ENCODE measurements at regions not wholly inside any gene's neighbourhood (a gene's known extent, or its start where the extent isn't known, plus 50 kb on each side); places are given as distances from the start of the nearest gene placed in this dataset.

DNA sequence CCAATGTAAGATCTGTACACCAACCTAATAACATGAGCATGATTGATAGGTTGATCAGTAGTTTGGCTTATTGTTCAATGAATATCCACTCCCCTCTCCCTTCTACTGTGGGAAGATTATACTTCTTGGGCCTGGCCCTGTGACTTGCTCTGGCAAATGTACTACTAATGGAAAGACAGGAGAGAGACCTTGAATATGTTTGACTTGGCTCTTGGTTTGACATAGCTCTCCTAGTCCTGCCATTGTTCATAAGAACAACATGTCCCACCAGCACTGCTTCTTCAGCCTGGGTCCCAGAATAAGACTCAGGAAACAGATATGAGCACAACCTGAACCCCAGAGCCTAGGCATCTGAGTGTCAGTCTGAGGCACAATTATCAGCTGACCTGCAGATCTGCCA, 112.8 kb upstream of the RESF1 start:
- TF ChIP-seq, protein P1, sequence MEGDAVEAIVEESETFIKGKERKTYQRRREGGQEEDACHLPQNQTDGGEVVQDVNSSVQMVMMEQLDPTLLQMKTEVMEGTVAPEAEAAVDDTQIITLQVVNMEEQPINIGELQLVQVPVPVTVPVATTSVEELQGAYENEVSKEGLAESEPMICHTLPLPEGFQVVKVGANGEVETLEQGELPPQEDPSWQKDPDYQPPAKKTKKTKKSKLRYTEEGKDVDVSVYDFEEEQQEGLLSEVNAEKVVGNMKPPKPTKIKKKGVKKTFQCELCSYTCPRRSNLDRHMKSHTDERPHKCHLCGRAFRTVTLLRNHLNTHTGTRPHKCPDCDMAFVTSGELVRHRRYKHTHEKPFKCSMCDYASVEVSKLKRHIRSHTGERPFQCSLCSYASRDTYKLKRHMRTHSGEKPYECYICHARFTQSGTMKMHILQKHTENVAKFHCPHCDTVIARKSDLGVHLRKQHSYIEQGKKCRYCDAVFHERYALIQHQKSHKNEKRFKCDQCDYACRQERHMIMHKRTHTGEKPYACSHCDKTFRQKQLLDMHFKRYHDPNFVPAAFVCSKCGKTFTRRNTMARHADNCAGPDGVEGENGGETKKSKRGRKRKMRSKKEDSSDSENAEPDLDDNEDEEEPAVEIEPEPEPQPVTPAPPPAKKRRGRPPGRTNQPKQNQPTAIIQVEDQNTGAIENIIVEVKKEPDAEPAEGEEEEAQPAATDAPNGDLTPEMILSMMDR (IDR thresholded peaks at IDR 0.05), result no peak
- TF ChIP-seq EZH2 (IDR thresholded peaks at IDR 0.05; ENCODE audit: borderline replicate concordance, insufficient read depth, low read depth, low read length, poor library complexity, severe bottlenecking), result no peak

All from B cell (primary cell).